ENCODE measurements at regions not wholly inside any gene's neighbourhood (a gene's known extent, or its start where the extent isn't known, plus 50 kb on each side); places are given as distances from the start of the nearest gene placed in this dataset.
A peak's percentile ranks its signal among the peaks of the same experiment; 100 is the strongest.

GRCh38 chr9:2923766-2924379 is 80.0 kb upstream of the PUM3 start:
- DNase-seq (ENCODE audit: low read depth in 2 of 2) = no peak

- peak; percentile 10 to 14 for DNase-seq (ENCODE audit: low read depth in 2 of 2)
Measured at GRCh38 chr9:2919347-2919746, 75.5 kb upstream of the PUM3 start.

GRCh38 chr9:2916382-2916985 is 72.6 kb upstream of the PUM3 start:
- no peak for DNase-seq (ENCODE audit: low read depth in 2 of 2)

GRCh38 chr9:2913026-2913425 is 69.1 kb upstream of the PUM3 start:
- no peak for DNase-seq (ENCODE audit: low read depth in 2 of 2)

GRCh38 chr9:2907411-2907810 is 63.5 kb upstream of the PUM3 start:
- DNase-seq (ENCODE audit: low read depth in 2 of 2) = peak; percentile 45 to 49

- no peak for DNase-seq (ENCODE audit: low read depth in 2 of 2)
Measured at GRCh38 chr9:2904242-2904930, 60.5 kb upstream of the PUM3 start.
